HEK293T (cell line): ENCODE measurements at regions not wholly inside any gene's neighbourhood (a gene's known extent, or its start where the extent isn't known, plus 50 kb on each side); places are given as distances from the start of the nearest gene placed in this dataset.

Experiments
- ARNT ChIP-seq: fragments of 450-650 bp; IDR thresholded peaks from 2 replicates; pipeline ENCODE4 v1.6.1; 2017; ENCODE audit warnings: mild to moderate bottlenecking
- ELF4 ChIP-seq: fragments of 450-650 bp; IDR thresholded peaks from 2 replicates; pipeline ENCODE4 v1.6.1; 2017; ENCODE audit warnings: antibody characterized with exemption
- HDGF ChIP-seq: fragments of 450-650 bp; IDR thresholded peaks from 2 replicates; pipeline ENCODE4 v1.6.1; 2017; ENCODE audit warnings: antibody characterized with exemption, borderline replicate concordance
- NFRKB ChIP-seq: fragments of 450-650 bp; IDR thresholded peaks from 2 replicates; pipeline ENCODE4 v1.6.1; 2016; ENCODE audit warnings: mild to moderate bottlenecking, moderate library complexity
- SP1 ChIP-seq: fragments of 450-650 bp; IDR thresholded peaks from 2 replicates; pipeline ENCODE4 v1.6.1; 2017

DNA sequence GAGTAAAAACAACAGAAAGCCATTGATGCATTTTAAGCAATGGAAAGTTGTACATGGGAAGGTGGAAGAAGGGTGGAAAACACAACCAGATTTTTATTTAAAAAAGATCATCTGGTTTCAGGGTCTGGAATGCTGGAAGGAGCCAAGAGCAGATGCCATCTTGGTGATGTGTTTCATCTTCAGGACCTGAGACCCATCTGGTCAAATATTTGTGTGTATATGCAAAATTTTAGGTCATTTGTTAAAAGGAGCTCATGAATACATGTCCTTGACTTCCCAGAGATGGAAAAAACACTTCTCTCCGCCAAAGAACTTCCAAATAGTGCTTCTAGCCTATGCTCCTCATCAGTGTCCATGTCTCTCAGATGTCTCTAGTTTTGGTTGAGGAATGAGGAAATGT, 110.6 kb upstream of the GDNF start:
- TF ChIP-seq NFRKB (no peak), SP1 (no peak), ELF4 (no peak), ARNT (no peak), HDGF (no peak)
